HepG2 (cell line): ENCODE measurements at regions not wholly inside any gene's neighbourhood (a gene's known extent, or its start where the extent isn't known, plus 50 kb on each side); places are given as distances from the start of the nearest gene placed in this dataset.

Experiments used
- AFF4 ChIP-seq: sonication (generic); formaldehyde crosslinking; IDR thresholded peaks from 2 replicates; pipeline ENCODE4 v1.4.0; 2020; ENCODE audit warnings: missing genetic modification reagents
- GATAD2A ChIP-seq: IDR thresholded peaks from 2 replicates; pipeline ENCODE4 v1.6.1; 2016
- GMEB2 ChIP-seq: IDR thresholded peaks from 2 replicates; pipeline ENCODE4 v1.6.1; 2016; ENCODE audit warnings: missing biosample characterization, missing genetic modification reagents, low read depth
- IRF9 ChIP-seq: sonication (generic); formaldehyde crosslinking; IDR thresholded peaks from 2 replicates; pipeline ENCODE4 v1.8.0; 2022; ENCODE audit warnings: missing genetic modification reagents, mild to moderate bottlenecking, borderline replicate concordance
- MAX ChIP-seq: IDR thresholded peaks from 2 replicates; pipeline ENCODE4 v1.6.1; 2012; ENCODE audit warnings: inconsistent platforms
- REL ChIP-seq: sonication (generic); formaldehyde crosslinking; conservative IDR thresholded peaks from 2 replicates; pipeline ENCODE4 v1.8.0; 2022; ENCODE audit warnings: mild to moderate bottlenecking, missing genetic modification reagents, moderate library complexity
- SOX6 ChIP-seq, 2 experiments: fragments of 450-650 bp in 1 of 2; sonication (generic) in 1 of 2; formaldehyde crosslinking in 1 of 2; IDR thresholded peaks; 2 replicates each; pipeline versions ENCODE4 v1.4.0 to v1.6.1; 2017 to 2020; ENCODE audit warnings: antibody characterized with exemption in 1 of 2, mild to moderate bottlenecking in 1 of 2, missing genetic modification reagents in 1 of 2
- TBX2 ChIP-seq: sonication (generic); formaldehyde crosslinking; IDR thresholded peaks from 2 replicates; pipeline ENCODE4 v1.5.0; 2020; ENCODE audit warnings: missing genetic modification reagents, mild to moderate bottlenecking, borderline replicate concordance
- TEF ChIP-seq: sonication (generic); formaldehyde crosslinking; IDR thresholded peaks from 2 replicates; pipeline ENCODE4 v1.5.0; 2020; ENCODE audit warnings: missing genetic modification reagents
- TRIM24 ChIP-seq: sonication (generic); formaldehyde crosslinking; IDR thresholded peaks from 2 replicates; pipeline ENCODE4 v1.8.0; 2022; ENCODE audit warnings: mild to moderate bottlenecking, missing genetic modification reagents
- UBTF ChIP-seq: sonication (generic); formaldehyde crosslinking; IDR thresholded peaks from 2 replicates; pipeline ENCODE4 v1.4.0; 2020; ENCODE audit warnings: mild to moderate bottlenecking, missing genetic modification reagents
- ZBTB42 ChIP-seq: sonication (generic); formaldehyde crosslinking; IDR thresholded peaks from 2 replicates; pipeline ENCODE4 v1.5.0; 2020; ENCODE audit warnings: mild to moderate bottlenecking, missing genetic modification reagents
- ZFP36L1 ChIP-seq: sonication (generic); formaldehyde crosslinking; IDR thresholded peaks from 2 replicates; pipeline ENCODE4 v1.8.0; 2022; ENCODE audit warnings: mild to moderate bottlenecking, missing genetic modification reagents, moderate library complexity
- ZNF280D ChIP-seq: sonication (generic); formaldehyde crosslinking; IDR thresholded peaks from 2 replicates; pipeline ENCODE4 v1.5.1; 2020; ENCODE audit warnings: mild to moderate bottlenecking, missing genetic modification reagents
- ZNF460 ChIP-seq: sonication (generic); formaldehyde crosslinking; IDR thresholded peaks from 2 replicates; pipeline ENCODE4 v1.5.1; 2020; ENCODE audit warnings: missing genetic modification reagents, mild to moderate bottlenecking, borderline replicate concordance
- ZNF878 ChIP-seq: sonication (generic); formaldehyde crosslinking; IDR thresholded peaks from 2 replicates; pipeline ENCODE4 v1.8.1; 2023; ENCODE audit warnings: mild to moderate bottlenecking, missing genetic modification reagents, moderate library complexity

GRCh38 chr12:3336606-3337311, 154.2 kb upstream of the PRMT8 start (continued):
- no peak for TF ChIP-seq TBX2 (CRISPR knock-in tag)
- no peak for TF ChIP-seq ZFP36L1 (CRISPR knock-in tag)
- no peak for TF ChIP-seq GATAD2A (CRISPR knock-in tag)
- no peak for TF ChIP-seq TRIM24 (CRISPR knock-in tag)
- TF ChIP-seq ZNF280D (CRISPR knock-in tag): no peak
- TF ChIP-seq ZNF460: no peak
- TF ChIP-seq UBTF (CRISPR knock-in tag): no peak
- peak; percentile 59 for TF ChIP-seq MAX
- TF ChIP-seq ZNF878 (CRISPR knock-in tag): no peak
- TF ChIP-seq AFF4 (CRISPR knock-in tag): no peak
- no peak for TF ChIP-seq SOX6 (IDR thresholded peaks at IDR 0.05)
- peak; percentile 75 for TF ChIP-seq SOX6 (CRISPR knock-in tag; IDR thresholded peaks at IDR 0.05)
- TF ChIP-seq IRF9: no peak
- TF ChIP-seq TEF: no peak
- no peak for TF ChIP-seq ZBTB42 (CRISPR knock-in tag)
- no peak for TF ChIP-seq REL (CRISPR knock-in tag)
- TF ChIP-seq GMEB2 (CRISPR knock-in tag): no peak
